ENCODE measurements at regions not wholly inside any gene's neighbourhood (a gene's known extent, or its start where the extent isn't known, plus 50 kb on each side); places are given as distances from the start of the nearest gene placed in this dataset.

GRCh38 chr3:194805546-194805945 lies 119.9 kb downstream of the FAM43A start:
- ATAC-seq, result no peak

GRCh38 chr3:194806991-194807630 lies 121.4 kb downstream of the FAM43A start:
- no peak for ATAC-seq

GRCh38 chr3:194808640-194809097 lies 123.0 kb downstream of the FAM43A start:
- no peak for ATAC-seq

- no peak for ATAC-seq
Observed at GRCh38 chr3:194809382-194809781, 123.7 kb downstream of the FAM43A start.

- ATAC-seq, result no peak
Observed at GRCh38 chr3:194810076-194810475, 124.4 kb downstream of the FAM43A start.

- no peak for ATAC-seq
Observed at GRCh38 chr3:194811118-194811517, 125.4 kb downstream of the FAM43A start.

GRCh38 chr3:194812176-194812575 lies 126.5 kb downstream of the FAM43A start:
- no peak for ATAC-seq

- ATAC-seq, result no peak
Observed at GRCh38 chr3:194814878-194815357, 129.2 kb downstream of the FAM43A start.

GRCh38 chr3:194816748-194817591 lies 131.3 kb downstream of the FAM43A start:
- no peak for ATAC-seq

GRCh38 chr3:194817592-194817930 lies 131.9 kb downstream of the FAM43A start:
- ATAC-seq, result no peak

- ATAC-seq, result no peak
Observed at GRCh38 chr3:194817936-194818335, 132.3 kb downstream of the FAM43A start.

- ATAC-seq, result no peak
Observed at GRCh38 chr3:194824100-194824499, 138.4 kb downstream of the FAM43A start.

GRCh38 chr3:194824701-194825111 lies 139.0 kb downstream of the FAM43A start:
- no peak for ATAC-seq

- no peak for ATAC-seq
Observed at GRCh38 chr3:194826594-194826993, 140.9 kb downstream of the FAM43A start.

GRCh38 chr3:194827486-194827885 lies 141.8 kb downstream of the FAM43A start:
- no peak for ATAC-seq

- ATAC-seq, result no peak
Observed at GRCh38 chr3:194828116-194828515, 142.4 kb downstream of the FAM43A start.

GRCh38 chr3:194828926-194829325 lies 143.2 kb downstream of the FAM43A start:
- ATAC-seq, result no peak

GRCh38 chr3:194830401-194830800 lies 144.7 kb downstream of the FAM43A start:
- ATAC-seq, result no peak

GRCh38 chr3:194830978-194831377 lies 145.3 kb downstream of the FAM43A start:
- no peak for ATAC-seq

GRCh38 chr3:194832346-194833104 lies 146.8 kb downstream of the FAM43A start:
- ATAC-seq, result no peak

GRCh38 chr3:194833114-194833910 lies 147.6 kb downstream of the FAM43A start:
- no peak for ATAC-seq

- no peak for ATAC-seq
Observed at GRCh38 chr3:194836661-194837060, 151.0 kb downstream of the FAM43A start.

Data from activated CD4-positive, CD25-positive, alpha-beta regulatory T cell treated with anti-CD3 and anti-CD28 coated beads, Interleukin-2, amount 50 U/mL, for 24 hours (primary cell).